ENCODE measurements at regions not wholly inside any gene's neighbourhood (a gene's known extent, or its start where the extent isn't known, plus 50 kb on each side); places are given as distances from the start of the nearest gene placed in this dataset.

GRCh38 chr4:12446256-12446655 is 1017.6 kb upstream of the HS3ST1 start:
- TF ChIP-seq NFE2L1 (CRISPR knock-in tag; IDR thresholded peaks at IDR 0.05) (no peak), E2F4 (CRISPR knock-in tag; IDR thresholded peaks at IDR 0.05; ENCODE audit: borderline replicate concordance, low read depth) (no peak), RORB (CRISPR knock-in tag; IDR thresholded peaks at IDR 0.05) (no peak), TCF7 (CRISPR knock-in tag; IDR thresholded peaks at IDR 0.05; ENCODE audit: low read depth) (no peak), TEAD4 (CRISPR knock-in tag; IDR thresholded peaks at IDR 0.05) (no peak), ZNF121 (CRISPR knock-in tag; IDR thresholded peaks at IDR 0.05) (no peak), ZNF317 (CRISPR knock-in tag; IDR thresholded peaks at IDR 0.05; ENCODE audit: borderline replicate concordance, low read depth) (no peak), ESRRA (CRISPR knock-in tag; IDR thresholded peaks at IDR 0.05; ENCODE audit: borderline replicate concordance) (no peak), ATF2 (CRISPR knock-in tag; IDR thresholded peaks at IDR 0.05; ENCODE audit: borderline replicate concordance, low read depth) (no peak), AR (CRISPR knock-in tag; IDR thresholded peaks at IDR 0.05) (no peak), ZNF425 (CRISPR knock-in tag; conservative IDR thresholded peaks at IDR 0.05) (no peak), MXD4 (CRISPR knock-in tag; IDR thresholded peaks at IDR 0.05; ENCODE audit: borderline replicate concordance) (no peak), ZNF396 (CRISPR knock-in tag; IDR thresholded peaks at IDR 0.05; ENCODE audit: borderline replicate concordance) (no peak), PREB (CRISPR knock-in tag; IDR thresholded peaks at IDR 0.05; ENCODE audit: borderline replicate concordance) (no peak), ATF1 (CRISPR knock-in tag; IDR thresholded peaks at IDR 0.05) (no peak)
- peaks cover 61% of the 10 kb centered on the region for H3K9me3 Mint-ChIP-seq
- POLR2A ChIA-PET, result no interaction called here
- DNase-seq (ENCODE audit: low spot score) (no peak), ATAC-seq (no peak)
- H3K4me1 Mint-ChIP-seq, result peaks cover 3% of the 10 kb centered on the region; the same call in 1 of the 2 replicates
- H3K36me3 Mint-ChIP-seq, result peaks cover 28% of the 10 kb centered on the region
- peaks cover 3% of the 10 kb centered on the region; the same call in 1 of the 2 replicates for H3K27me3 Mint-ChIP-seq (ENCODE audit: low read depth)
- no peak overlapping the region for H3K4me3 Mint-ChIP-seq
- no peak overlapping the region for H3K27ac Mint-ChIP-seq
- CTCF ChIA-PET, result no interaction called here

GRCh38 chr4:12445711-12446235 is 1017.1 kb upstream of the HS3ST1 start:
- Mint-ChIP-seq H3K4me3 (no peak overlapping the region), H3K4me1 (peaks cover 3% of the 10 kb centered on the region; the same call in 1 of the 2 replicates), H3K27ac (no peak overlapping the region), H3K9me3 (peaks cover 59% of the 10 kb centered on the region), H3K36me3 (peaks cover 24% of the 10 kb centered on the region), H3K27me3 (ENCODE audit: low read depth) (peaks cover 3% of the 10 kb centered on the region; the same call in 1 of the 2 replicates)
- CTCF ChIA-PET, result no interaction called here
- TF ChIP-seq IRF2 (CRISPR knock-in tag; IDR thresholded peaks at IDR 0.05; ENCODE audit: borderline replicate concordance, low read depth), result no peak
- TF ChIP-seq ATF3 (CRISPR knock-in tag; conservative IDR thresholded peaks at IDR 0.05), result no peak
- no peak for TF ChIP-seq GRHL2 (CRISPR knock-in tag; IDR thresholded peaks at IDR 0.05; ENCODE audit: insufficient replicate concordance, severe bottlenecking)
- no peak for TF ChIP-seq SOX15 (CRISPR knock-in tag; IDR thresholded peaks at IDR 0.05)
- no peak for TF ChIP-seq ZNF219 (CRISPR knock-in tag; IDR thresholded peaks at IDR 0.05; ENCODE audit: borderline replicate concordance)
- TF ChIP-seq FOXK1 (CRISPR knock-in tag; IDR thresholded peaks at IDR 0.05), result no peak
- POLR2A ChIA-PET, result no interaction called here
- ATAC-seq (no peak), DNase-seq (ENCODE audit: low spot score) (no peak)
